ENCODE measurements at regions not wholly inside any gene's neighbourhood (a gene's known extent, or its start where the extent isn't known, plus 50 kb on each side); places are given as distances from the start of the nearest gene placed in this dataset. TPM values are rescaled to one million over a fixed set of nuclear protein-coding genes. Genes with fewer than 3 reads are reported as not detected.

Small RNAs in the stretch of these regions (small RNA-seq; reads per million reads assigned to genes)
- not detected for gene AL353752.1 (ENCODE audit: low replicate concordance)
- not detected for gene RF00568 (ENCODE audit: low replicate concordance)
